ENCODE measurements at regions not wholly inside any gene's neighbourhood (a gene's known extent, or its start where the extent isn't known, plus 50 kb on each side); places are given as distances from the start of the nearest gene placed in this dataset.

GRCh38 chr6:15061180-15061641 lies 184.7 kb upstream of the JARID2 start:
- DNase-seq: no peak

DNA sequence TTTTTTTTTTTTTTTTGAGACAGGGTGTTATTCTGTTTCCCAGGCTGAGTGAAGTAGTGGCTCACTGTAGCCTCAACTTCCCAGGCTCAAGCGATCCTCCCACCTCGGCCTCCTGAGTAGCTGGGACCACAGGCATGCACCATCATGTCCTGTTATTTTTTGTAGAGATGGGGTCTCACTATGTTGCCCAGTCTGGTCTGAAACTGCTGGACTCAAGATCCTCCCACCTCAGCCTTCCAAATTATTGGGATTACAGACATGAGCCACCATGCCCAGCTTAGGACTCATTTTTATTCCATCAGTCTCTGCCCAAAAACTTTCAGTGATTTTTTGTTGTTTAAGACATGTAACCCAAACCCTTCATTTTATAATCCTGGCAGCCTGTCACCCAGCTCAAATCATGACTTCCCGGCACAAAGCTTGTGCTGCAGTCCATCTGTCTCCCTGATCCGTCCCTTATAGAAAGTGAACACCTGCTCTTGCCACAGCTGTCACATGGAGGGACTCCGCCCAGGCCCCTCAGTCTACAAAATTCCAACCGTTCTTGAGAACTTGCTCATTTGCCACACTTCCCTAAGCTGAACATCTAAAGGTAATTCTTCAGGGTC lies 183.9 kb upstream of the JARID2 start:
- no peak for DNase-seq

DNA sequence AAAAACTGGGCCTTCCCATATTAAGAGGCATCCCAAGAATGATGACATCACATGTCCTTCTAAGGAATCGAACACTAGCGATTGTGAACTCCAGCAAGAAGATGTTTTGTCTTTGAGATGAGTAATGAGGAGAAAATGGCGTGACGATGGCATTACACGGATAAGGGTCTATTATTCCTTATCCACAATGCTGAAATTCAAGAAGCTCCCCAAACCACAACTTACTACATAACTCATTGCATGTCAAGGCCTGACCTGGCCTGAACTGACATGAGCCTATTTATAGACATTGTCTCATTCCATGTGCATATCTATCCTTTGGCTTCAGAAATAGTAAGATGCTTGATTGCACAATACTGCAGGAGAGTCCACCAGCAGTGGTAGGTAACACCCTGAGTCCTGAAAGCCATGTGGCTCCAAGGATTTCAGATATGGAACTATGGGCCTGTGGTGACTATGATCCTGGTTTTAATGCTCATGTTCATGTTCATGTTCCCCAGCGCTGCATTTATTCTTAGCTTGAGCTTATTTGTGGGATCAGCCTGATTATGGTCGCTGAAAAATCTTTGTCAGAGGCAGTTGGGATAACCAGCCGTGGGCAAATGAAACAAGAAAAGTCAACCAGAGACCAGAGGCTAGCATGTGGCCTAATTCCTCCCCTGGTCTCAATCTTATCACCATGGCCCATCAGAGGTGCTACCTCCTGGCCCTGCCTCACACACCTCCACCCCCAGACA lies 183.2 kb upstream of the JARID2 start:
- no peak for DNase-seq

GRCh38 chr6:15063253-15063853 lies 182.5 kb upstream of the JARID2 start:
- no peak for DNase-seq

DNA sequence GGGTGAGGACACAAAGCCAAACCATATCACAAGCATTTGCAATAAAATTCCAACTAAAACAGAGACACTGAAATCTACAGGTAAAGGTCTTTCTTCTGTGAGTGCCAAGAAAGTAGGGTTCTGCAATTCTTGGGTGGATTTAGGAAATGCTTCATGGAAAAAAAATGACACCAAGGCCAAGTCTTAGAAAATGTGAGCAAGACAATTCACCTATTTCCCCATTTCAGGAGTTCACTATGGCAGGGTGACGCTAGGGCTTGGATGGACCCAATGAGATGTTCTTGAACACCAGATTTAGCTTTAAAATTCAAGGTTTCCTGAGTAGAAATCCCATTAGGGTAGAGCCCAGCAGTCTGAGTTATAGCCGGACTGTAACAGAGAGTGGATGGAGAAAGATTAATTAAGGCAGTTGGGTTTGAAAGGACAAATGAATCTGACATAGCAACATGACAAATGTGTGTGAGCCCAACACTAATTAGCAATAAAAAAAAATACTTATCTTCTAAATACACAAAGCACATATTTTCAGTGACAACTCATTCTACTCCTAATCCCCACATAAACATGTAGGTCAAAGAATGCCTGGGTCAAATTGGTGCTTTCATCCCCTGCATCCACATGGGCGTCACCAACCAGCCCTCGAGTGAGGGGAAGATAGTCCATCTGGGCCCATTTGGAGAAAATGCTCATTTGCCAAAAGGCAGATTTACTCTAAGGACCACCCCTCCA lies 180.4 kb upstream of the JARID2 start:
- no peak for DNase-seq

DNA sequence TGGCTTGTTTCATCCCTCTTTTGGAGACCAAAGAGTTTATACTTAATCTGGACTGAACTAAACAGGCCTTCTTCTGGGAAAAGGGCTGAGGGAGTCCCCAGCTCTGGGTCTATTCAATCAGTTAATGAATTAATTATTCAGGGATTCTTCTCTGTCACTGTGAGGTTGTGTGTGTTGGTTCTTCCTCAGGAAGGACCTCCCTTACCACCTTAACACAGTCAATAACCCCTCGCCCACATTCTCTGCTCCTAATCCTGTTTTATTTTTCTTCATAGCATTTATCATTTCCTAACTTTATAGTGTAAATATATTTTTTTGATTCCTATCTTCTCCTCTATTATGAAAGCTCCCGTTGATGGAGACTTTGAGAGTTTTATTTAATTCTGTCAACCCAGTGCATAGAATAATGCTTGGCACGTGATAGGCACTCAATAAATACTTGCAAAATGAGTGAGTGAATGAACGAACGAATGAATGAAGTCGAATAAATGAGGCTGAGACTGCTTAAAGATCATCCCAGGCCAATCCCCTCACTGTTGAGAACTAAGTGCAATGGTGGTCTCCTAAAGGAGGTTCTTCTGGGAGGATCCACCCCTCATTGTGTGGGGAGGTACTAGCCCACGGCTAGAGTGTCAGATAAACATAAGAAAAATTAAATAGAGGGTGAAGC lies 179.6 kb upstream of the JARID2 start:
- DNase-seq: no peak

GRCh38 chr6:15073344-15073789 lies 172.5 kb upstream of the JARID2 start:
- DNase-seq: peak; percentile 24 to 29

- DNase-seq: no peak
These were observed 171.9 kb upstream of the JARID2 start for GRCh38 chr6:15073883-15074465.

GRCh38 chr6:15074806-15075205 lies 171.1 kb upstream of the JARID2 start:
- DNase-seq: no peak

- DNase-seq: no peak
These were observed 169.3 kb upstream of the JARID2 start for GRCh38 chr6:15076565-15076964.

- no peak for DNase-seq
These were observed 168.9 kb upstream of the JARID2 start for GRCh38 chr6:15077006-15077405.

DNA sequence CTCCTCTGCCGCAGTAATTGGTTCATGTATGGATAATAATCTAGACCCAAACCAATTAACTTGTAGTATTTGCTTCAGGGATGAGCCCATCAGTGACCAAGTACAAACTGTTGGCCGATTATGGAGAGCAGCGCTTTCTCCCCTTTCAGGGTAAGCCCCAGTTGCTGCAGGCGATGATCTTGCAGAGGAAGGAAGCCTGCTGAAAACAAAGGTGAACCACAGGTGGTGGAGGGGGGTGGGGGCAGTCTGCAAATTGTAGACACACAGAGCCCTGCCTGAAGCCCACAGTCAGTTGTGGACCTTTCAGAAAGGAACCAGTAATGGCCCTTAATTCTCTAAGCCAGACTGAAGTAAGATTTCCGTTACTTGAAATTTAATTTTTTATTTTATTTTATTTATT lies 167.9 kb upstream of the JARID2 start:
- no peak for DNase-seq

DNA sequence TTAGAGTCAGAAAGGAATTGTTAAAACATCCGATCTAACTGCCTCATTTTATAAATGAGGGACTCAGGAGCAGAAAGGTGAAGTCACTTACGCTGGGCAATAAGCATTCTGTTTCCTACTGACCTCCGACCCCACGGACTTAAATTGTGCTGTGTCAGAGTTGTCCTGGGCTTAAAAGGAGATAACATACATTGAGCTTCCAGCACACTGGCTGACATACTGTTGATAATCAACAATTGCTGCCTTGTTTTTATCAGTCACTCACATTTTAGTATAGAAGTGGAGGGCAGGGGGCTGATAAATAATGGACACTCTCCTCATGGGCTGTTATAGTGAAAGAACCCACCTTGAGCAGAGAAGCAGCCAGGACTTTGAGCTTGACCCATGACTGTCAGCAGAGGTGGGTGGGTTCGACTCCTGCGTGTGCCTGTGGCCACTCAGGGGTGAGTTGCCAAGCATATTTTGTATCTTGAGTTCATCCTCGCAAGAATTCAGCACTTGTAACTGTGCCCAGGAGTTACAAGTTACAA lies 166.5 kb upstream of the JARID2 start:
- no peak for DNase-seq

DNA sequence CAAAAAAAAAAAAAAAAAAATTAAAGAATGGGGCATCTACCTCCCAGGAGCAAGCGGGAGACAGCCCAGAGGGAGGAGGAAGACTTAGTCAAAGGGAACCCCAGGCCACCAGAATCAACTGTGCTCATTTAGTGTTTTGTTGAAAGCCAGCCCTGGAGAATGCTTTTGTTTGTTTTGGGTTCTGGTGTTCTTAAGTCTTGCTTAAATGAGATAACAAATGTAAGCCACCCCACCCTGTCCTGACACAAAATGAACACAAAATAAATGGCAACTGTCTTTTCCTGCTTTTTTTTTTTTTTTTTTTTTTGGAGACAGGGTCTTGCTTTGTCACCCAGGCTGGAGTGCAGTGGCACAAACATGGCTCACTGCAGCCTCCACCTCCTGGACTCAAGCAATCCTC lies 165.0 kb upstream of the JARID2 start:
- no peak for DNase-seq

DNA sequence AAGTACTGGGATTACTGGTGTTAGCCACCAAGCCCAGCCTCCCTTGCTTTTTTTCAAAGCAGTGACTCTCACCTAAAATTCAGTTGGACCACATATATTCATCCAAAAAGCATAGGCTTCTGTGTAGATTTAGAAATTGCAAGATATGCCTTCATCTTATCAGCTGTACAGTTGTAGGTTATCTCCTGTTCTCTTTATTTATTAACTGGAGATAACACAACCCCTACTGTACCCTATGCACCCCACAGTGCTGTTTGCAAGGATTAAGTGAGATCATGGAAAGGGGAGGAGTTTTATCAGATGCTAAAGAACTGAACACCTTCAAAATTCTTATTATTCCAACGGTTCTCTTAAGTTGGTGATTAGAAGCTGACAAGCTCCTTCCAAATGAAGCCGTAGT lies 164.4 kb upstream of the JARID2 start:
- no peak for DNase-seq

DNA sequence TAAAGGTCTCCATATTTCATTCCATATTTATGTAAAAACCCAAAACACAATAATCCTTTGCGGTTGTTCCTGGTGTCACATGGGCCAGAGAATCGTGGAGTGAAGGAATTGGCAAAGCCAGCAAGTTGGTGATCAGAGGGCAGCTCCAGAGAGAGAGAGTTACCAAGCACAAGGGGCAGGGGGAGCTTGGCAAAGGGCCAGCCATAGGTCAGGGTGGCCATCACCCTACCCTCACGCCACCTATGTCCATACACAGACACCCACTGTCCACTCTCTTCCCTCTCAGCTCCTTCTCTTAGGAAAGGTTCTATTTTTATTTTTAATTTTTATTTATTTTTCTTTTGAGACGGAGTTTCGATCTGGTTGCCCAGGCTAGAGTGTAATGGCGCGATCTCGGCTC lies 163.2 kb upstream of the JARID2 start:
- no peak for DNase-seq

DNA sequence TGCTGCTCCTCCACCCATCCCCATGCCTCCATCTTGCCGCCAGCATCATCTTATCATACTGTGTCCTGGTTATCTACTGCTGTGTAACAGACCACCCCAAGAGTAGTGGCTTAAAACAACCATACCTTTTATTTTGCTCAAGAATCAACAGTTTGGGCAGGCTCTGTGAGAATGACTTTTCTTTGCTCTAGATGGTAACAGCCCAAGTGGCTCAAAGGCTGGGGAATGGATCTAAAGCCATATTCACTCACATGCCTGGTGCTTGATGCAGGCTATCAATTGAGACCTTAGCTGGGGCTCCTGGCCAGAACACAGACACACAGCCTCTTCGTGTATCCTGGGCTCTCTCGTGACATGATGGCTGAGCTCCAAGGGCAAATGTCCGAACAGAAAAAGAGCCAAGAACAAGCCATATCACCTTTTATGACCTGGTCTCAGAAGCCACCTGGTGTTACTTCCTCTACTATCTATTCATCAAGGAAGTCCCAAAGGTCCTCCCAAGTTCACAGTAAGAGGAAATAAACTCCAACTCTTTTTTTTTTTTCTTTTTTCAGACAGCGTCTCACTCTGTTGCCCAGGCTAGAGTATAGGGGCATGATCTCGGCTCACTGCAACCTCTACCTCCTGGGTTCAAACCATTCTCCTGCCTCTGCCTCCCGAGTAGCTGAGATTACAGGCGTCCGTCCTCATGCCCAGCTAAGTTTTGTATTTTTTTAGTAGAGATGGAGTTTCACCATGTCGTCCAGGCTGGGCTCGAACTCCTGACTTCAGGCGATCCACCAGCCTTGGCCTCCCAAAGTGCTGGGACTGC lies 159.3 kb upstream of the JARID2 start:
- DNase-seq: no peak

DNA sequence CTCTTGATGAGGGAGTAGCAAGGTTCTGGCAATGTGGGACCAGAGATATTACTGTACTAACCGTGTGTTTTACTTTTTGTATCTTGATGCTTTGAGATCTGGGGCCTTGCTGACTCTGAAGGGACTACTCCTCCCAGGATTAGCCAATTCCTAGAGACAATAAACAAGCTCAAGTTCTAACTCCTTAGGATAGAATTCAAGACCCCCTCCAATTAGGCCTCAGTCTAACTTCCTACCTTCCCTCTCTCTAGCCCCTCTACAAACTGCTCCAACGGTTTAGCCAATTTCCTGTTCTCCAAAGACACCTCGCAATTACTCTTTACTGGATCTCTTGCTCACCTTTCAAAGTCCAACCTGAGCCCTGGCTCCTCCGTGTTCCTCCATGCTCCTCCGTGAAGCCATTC lies 158.7 kb upstream of the JARID2 start:
- no peak for DNase-seq

DNA sequence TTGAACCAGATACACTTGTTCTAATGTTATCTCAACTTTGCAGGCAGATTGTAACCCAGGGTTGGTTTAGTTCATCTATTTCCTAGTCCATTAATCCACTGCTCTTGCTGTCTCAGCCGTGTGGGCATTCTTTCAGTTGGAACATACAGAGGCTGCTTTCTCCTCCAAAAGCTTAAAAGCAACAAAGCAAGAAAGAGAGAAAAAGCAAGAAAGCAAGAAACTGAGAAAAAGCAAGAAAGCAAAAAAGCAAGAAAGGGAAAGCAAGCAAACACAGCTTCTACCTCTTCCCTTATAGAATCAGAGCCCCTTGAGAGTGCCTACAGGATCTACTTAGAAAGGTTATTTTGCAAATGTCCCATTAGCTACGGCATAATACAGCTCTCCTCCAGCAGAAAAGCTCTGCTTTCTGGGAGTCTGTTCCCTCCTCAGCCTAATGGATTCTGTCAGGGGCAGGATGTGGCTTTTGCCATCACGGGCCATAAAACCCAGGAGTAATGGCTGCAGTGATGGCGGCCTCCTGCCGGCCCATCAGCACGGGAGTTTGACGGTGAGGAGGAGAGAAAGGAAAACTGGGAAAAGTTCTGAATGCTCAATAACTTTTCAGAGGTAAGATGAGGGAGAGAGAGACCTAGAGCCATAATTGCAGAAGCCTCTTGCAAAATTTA lies 156.8 kb upstream of the JARID2 start:
- no peak for DNase-seq

DNA sequence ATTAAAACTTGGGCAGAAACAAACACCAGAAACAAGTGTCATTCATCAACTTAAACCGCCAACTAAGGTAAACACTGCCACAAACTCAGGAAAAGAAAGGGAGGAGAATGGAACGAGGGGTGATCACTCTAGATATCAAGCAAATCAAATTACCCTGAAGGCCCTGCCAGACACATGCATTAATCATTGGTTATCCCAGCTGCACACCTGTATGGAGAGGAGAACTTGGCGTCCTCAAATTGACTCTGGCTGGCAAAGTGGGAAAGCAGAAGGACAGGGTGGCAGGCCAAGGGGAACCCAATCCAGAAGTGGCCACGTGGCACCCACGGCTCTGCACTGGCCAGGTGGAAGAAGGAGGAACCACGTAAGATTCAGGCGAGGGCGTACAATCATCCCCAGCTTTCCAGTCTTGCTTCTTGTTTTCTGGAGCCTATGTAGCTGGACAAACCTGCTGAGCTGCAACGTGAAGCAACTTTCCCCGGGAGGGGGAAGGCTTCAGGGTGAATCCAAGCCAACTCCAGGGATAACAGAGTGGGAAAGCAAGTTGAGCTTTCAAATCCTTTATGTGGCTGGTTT lies 156.2 kb upstream of the JARID2 start:
- no peak for DNase-seq

All from activated T-cell treated with anti-CD3 and anti-CD28 coated beads, Interleukin-2, amount 50 U/mL, for 48 hours (primary cell).